DMS79 (cell line): ENCODE measurements at regions not wholly inside any gene's neighbourhood (a gene's known extent, or its start where the extent isn't known, plus 50 kb on each side); places are given as distances from the start of the nearest gene placed in this dataset.
A peak's percentile ranks its signal among the peaks of the same experiment; 100 is the strongest.
"Not testable (repeated sequence)": the region's sequence is repeated elsewhere in the genome, so short reads cannot be mapped to it uniquely, and the experiment has no call there.

ENCODE experiments used
- DNase-seq: peaks from one replicate; lab custom pipeline; 2025; lab: John Stamatoyannopoulos, UW

GRCh38 chr20:20791664-20792568, 79.5 kb upstream of the RALGAPA2 start:
- DNase-seq, result no peak

DNA sequence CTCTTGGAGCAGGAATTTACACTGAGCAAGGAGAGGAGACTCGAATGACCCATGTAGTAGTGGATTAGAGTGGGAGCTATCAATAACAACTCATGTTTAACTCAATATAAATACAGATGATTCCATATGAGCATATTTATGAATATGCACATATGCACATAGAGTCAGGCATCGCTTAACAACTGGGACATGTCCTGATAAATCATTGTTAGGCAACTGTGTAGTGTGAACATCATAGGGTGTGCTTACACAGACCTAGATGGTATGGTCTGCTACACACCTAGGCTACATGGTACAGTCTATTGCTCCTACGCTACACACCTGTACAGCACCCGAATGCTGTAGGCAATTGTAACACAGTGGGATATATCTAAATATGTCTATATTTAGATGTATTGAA, 75.9 kb upstream of the RALGAPA2 start:
- no peak for DNase-seq

GRCh38 chr20:20786428-20786827, 74.0 kb upstream of the RALGAPA2 start:
- DNase-seq, result no peak

DNA sequence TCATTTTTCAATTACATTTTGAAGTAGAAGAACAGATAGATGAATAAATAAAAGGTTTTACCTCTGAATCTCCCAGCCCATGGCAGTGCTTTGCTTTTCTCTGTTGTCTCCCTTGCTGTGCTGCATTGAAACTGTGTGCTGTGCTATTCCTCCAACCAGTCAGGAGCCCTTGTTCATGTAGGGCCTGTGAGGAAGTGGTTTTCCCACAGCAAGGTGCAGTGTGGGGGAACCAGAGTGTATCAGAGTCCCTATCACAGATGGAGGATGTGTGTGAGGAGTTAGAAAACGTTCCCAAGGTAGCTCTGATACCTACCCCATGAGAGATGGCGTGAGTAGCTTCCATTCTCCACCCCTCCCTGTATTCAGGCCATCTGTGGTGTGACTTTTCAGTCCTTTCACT, 72.8 kb upstream of the RALGAPA2 start:
- DNase-seq, result no peak

GRCh38 chr20:20784450-20784849, 72.0 kb upstream of the RALGAPA2 start:
- not testable (repeated sequence) for DNase-seq

GRCh38 chr20:20783450-20783849, 71.0 kb upstream of the RALGAPA2 start:
- DNase-seq, result no peak

- DNase-seq, result no peak
Measured at GRCh38 chr20:20782755-20783154, 70.3 kb upstream of the RALGAPA2 start.

DNA sequence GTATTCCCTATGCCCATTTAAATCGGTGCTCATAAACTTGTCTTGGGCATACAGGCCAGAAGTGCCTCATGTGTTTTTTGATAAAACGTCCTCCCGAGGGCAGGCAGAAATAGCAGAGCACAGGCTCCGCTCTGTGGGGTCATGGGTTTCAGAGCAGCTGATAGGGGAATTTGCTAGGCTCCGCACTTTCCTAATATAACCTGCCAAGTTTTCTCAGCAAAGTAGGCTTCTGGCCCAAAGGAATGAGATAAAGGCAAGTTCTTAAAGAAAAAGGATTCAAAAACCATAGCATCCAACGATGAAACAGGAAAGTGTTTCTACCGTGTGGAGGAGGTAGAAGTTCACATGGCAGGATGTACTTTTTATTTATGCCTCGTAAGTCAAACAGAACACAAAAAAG, 69.8 kb upstream of the RALGAPA2 start:
- no peak for DNase-seq

DNA sequence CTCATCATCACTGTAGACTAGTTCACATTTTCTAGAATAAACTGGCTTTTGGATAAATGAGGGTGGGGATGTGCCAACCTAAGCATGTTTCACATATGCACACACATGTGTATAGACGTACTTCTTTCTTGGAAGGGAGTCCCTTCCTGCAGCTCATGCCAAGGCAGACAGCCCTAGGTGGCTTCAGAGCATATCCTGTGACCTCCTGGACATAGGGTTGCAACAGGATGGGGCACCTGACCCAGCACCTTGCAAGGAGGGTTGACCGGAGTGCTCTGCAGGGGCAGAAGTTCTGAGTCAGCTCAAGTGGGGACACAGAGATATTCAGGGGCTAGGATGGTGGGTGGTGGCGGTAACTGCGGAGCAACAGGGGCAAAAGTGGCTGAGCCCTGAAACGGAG, 68.6 kb upstream of the RALGAPA2 start:
- no peak for DNase-seq

GRCh38 chr20:20780127-20780824, 67.8 kb upstream of the RALGAPA2 start:
- DNase-seq, result peak; percentile 3

- DNase-seq, result no peak
Measured at GRCh38 chr20:20778676-20779075, 66.2 kb upstream of the RALGAPA2 start.

- peak; percentile 10 for DNase-seq
Measured at GRCh38 chr20:20772497-20773085, 60.1 kb upstream of the RALGAPA2 start.

- no peak for DNase-seq
Measured at GRCh38 chr20:20768202-20768815, 55.9 kb upstream of the RALGAPA2 start.

DNA sequence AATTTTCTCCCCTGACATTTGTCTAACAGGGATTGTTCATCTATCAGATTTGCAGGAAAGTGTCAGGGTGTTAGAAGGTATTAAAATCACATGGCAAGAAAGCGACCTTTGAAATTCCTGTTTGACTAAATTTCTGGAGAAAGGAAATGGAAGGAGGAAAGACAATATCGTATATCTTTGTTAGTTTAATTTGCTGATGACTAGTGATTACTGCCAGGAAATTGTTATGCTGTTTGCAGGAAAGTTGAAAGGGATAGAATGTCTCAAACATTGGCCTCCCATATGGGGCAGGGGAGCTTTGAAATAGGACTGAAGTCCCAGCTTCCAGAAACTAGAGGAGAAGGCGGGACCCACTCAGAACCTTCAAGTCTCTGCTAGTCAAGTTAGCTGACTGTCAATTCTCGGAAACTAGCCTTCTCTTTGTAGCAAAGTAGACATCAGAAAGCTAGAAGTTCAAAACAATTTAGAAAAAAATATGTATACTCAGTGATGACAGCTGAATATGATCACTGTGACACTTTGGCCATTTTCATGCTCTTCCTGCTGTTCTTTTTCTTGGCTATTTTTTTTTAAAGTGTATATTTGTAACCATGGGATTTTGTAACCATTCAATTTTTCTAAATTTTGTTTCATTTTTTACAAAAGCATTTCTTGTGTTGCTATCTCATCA, 53.4 kb upstream of the RALGAPA2 start:
- no peak for DNase-seq

DNA sequence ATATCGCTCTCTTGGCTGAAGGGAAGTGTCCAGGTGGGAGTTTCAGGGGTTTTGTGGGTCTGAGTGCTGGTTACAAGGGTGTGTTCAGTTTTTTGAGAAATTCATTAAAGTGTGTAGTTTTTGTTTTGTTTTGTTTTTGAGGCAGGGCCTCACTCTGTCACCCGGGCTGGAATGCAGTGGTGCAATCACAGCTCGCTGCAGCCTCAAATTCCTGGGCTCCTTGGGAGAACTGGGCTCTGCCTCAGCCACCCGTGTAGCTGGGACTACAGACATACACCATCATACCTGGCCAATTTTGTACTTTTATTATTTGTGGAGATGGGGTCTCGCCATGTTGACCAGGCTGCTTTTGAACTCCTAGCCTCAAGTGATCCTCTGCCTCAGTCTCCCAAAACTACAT, 51.2 kb upstream of the RALGAPA2 start:
- DNase-seq, result no peak
